ENCODE measurements at regions not wholly inside any gene's neighbourhood (a gene's known extent, or its start where the extent isn't known, plus 50 kb on each side); places are given as distances from the start of the nearest gene placed in this dataset.
"Not testable (repeated sequence)": the region's sequence is repeated elsewhere in the genome, so short reads cannot be mapped to it uniquely, and the experiment has no call there.

- DNase-seq (ENCODE audit: extremely low spot score), result no peak
- POLR2A ChIA-PET, result no interaction called here
- CTCF ChIA-PET, result no interaction called here
- no peak for TF ChIP-seq ARNT (IDR thresholded peaks at IDR 0.05)
Measured at GRCh38 chr3:109994853-109995252, 657.5 kb upstream of the DPPA4 start.

- ChIA-PET POLR2A (no interaction called here), CTCF (no interaction called here)
- DNase-seq (ENCODE audit: extremely low spot score), result no peak
- no peak for TF ChIP-seq PKNOX1 (IDR thresholded peaks at IDR 0.05)
- no peak for TF ChIP-seq SP1 (IDR thresholded peaks at IDR 0.05)
- TF ChIP-seq ARNT (IDR thresholded peaks at IDR 0.05), result no peak
- no peak for TF ChIP-seq LEF1 (IDR thresholded peaks at IDR 0.05; ENCODE audit: borderline replicate concordance)
- no peak for TF ChIP-seq ZNF384 (IDR thresholded peaks at IDR 0.05)
- no peak for TF ChIP-seq FOXM1 (IDR thresholded peaks at IDR 0.05; ENCODE audit: borderline replicate concordance)
- no peak for TF ChIP-seq L3MBTL2 (conservative IDR thresholded peaks at IDR 0.05)
- no peak for TF ChIP-seq FOXA1 (IDR thresholded peaks at IDR 0.05)
- no peak for TF ChIP-seq NFRKB (IDR thresholded peaks at IDR 0.05)
- TF ChIP-seq SUZ12 (IDR thresholded peaks at IDR 0.05), result no peak
- TF ChIP-seq BHLHE40 (IDR thresholded peaks at IDR 0.05; ENCODE audit: borderline replicate concordance), result no peak
- no peak for TF ChIP-seq CTBP1 (IDR thresholded peaks at IDR 0.05; ENCODE audit: borderline replicate concordance)
- no peak for TF ChIP-seq HDGF (IDR thresholded peaks at IDR 0.05; ENCODE audit: borderline replicate concordance)
- TF ChIP-seq TARDBP (IDR thresholded peaks at IDR 0.05), result no peak
- no peak for TF ChIP-seq ELF4 (IDR thresholded peaks at IDR 0.05)
- no peak for TF ChIP-seq FOXK2 (IDR thresholded peaks at IDR 0.05)
Measured at GRCh38 chr3:109995377-109995776, 658.0 kb upstream of the DPPA4 start.

GRCh38 chr3:110001905-110002304 lies 664.6 kb upstream of the DPPA4 start:
- CTCF ChIA-PET; POLR2A ChIA-PET; DNase-seq (ENCODE audit: extremely low spot score): not testable (repeated sequence)

- TF ChIP-seq FOXK2 (IDR thresholded peaks at IDR 0.05) (no peak), FOXA1 (IDR thresholded peaks at IDR 0.05) (no peak), HDGF (IDR thresholded peaks at IDR 0.05; ENCODE audit: borderline replicate concordance) (no peak), CTBP1 (IDR thresholded peaks at IDR 0.05; ENCODE audit: borderline replicate concordance) (no peak), TARDBP (IDR thresholded peaks at IDR 0.05) (no peak), ARNT (IDR thresholded peaks at IDR 0.05) (no peak), SP1 (IDR thresholded peaks at IDR 0.05) (no peak), L3MBTL2 (conservative IDR thresholded peaks at IDR 0.05) (no peak), NFRKB (IDR thresholded peaks at IDR 0.05) (no peak)
- ChIA-PET CTCF (no interaction called here), POLR2A (no interaction called here)
- no peak for DNase-seq (ENCODE audit: extremely low spot score)
Measured at GRCh38 chr3:110006913-110007312, 669.6 kb upstream of the DPPA4 start.

- CTCF ChIA-PET, result no interaction called here
- POLR2A ChIA-PET, result no interaction called here
- TF ChIP-seq SUZ12 (IDR thresholded peaks at IDR 0.05) (no peak), FOXA1 (IDR thresholded peaks at IDR 0.05) (no peak)
- DNase-seq (ENCODE audit: extremely low spot score), result no peak
Measured at GRCh38 chr3:110015231-110015963, 678.1 kb upstream of the DPPA4 start.

- TF ChIP-seq SP1 (IDR thresholded peaks at IDR 0.05) (no peak), HDGF (IDR thresholded peaks at IDR 0.05; ENCODE audit: borderline replicate concordance) (no peak), PKNOX1 (IDR thresholded peaks at IDR 0.05) (no peak), NFRKB (IDR thresholded peaks at IDR 0.05) (no peak), FOXA1 (IDR thresholded peaks at IDR 0.05) (no peak), CTBP1 (IDR thresholded peaks at IDR 0.05; ENCODE audit: borderline replicate concordance) (no peak), FOXK2 (IDR thresholded peaks at IDR 0.05) (no peak), LEF1 (IDR thresholded peaks at IDR 0.05; ENCODE audit: borderline replicate concordance) (no peak), FOXM1 (IDR thresholded peaks at IDR 0.05; ENCODE audit: borderline replicate concordance) (no peak), ARNT (IDR thresholded peaks at IDR 0.05) (no peak), ELF4 (IDR thresholded peaks at IDR 0.05) (no peak), BHLHE40 (IDR thresholded peaks at IDR 0.05; ENCODE audit: borderline replicate concordance) (no peak), SUZ12 (IDR thresholded peaks at IDR 0.05) (no peak), TARDBP (IDR thresholded peaks at IDR 0.05) (no peak)
- CTCF ChIA-PET, result no interaction called here
- no peak for DNase-seq (ENCODE audit: extremely low spot score)
- POLR2A ChIA-PET, result no interaction called here
Measured at GRCh38 chr3:110016235-110016815, 679.0 kb upstream of the DPPA4 start.

GRCh38 chr3:110017304-110017703 lies 680.0 kb upstream of the DPPA4 start:
- DNase-seq (ENCODE audit: extremely low spot score), result no peak
- TF ChIP-seq ELF4 (IDR thresholded peaks at IDR 0.05) (no peak), SP1 (IDR thresholded peaks at IDR 0.05) (no peak), NFRKB (IDR thresholded peaks at IDR 0.05) (no peak), ZNF384 (IDR thresholded peaks at IDR 0.05) (no peak), HDGF (IDR thresholded peaks at IDR 0.05; ENCODE audit: borderline replicate concordance) (no peak), TARDBP (IDR thresholded peaks at IDR 0.05) (no peak), FOXM1 (IDR thresholded peaks at IDR 0.05; ENCODE audit: borderline replicate concordance) (no peak), CTBP1 (IDR thresholded peaks at IDR 0.05; ENCODE audit: borderline replicate concordance) (no peak), SUZ12 (IDR thresholded peaks at IDR 0.05) (no peak), FOXA1 (IDR thresholded peaks at IDR 0.05) (no peak), L3MBTL2 (conservative IDR thresholded peaks at IDR 0.05) (no peak)
- POLR2A ChIA-PET, result no interaction called here

More at GRCh38 chr3:110017304-110017703, 680.0 kb upstream of the DPPA4 start:
- CTCF ChIA-PET, result no interaction called here

Data from HEK293T (cell line).